Activated CD8-positive, alpha-beta memory T cell treated with anti-CD3 and anti-CD28 coated beads, Interleukin-2, amount 50 U/mL, for 48 hours (primary cell): ENCODE measurements at regions not wholly inside any gene's neighbourhood (a gene's known extent, or its start where the extent isn't known, plus 50 kb on each side); places are given as distances from the start of the nearest gene placed in this dataset.
"Not testable (repeated sequence)": the region's sequence is repeated elsewhere in the genome, so short reads cannot be mapped to it uniquely, and the experiment has no call there.

Experiments used
- DNase-seq: peaks from one replicate; pipeline ENCODE4 v3.0.0-alpha.2; 2020

DNA sequence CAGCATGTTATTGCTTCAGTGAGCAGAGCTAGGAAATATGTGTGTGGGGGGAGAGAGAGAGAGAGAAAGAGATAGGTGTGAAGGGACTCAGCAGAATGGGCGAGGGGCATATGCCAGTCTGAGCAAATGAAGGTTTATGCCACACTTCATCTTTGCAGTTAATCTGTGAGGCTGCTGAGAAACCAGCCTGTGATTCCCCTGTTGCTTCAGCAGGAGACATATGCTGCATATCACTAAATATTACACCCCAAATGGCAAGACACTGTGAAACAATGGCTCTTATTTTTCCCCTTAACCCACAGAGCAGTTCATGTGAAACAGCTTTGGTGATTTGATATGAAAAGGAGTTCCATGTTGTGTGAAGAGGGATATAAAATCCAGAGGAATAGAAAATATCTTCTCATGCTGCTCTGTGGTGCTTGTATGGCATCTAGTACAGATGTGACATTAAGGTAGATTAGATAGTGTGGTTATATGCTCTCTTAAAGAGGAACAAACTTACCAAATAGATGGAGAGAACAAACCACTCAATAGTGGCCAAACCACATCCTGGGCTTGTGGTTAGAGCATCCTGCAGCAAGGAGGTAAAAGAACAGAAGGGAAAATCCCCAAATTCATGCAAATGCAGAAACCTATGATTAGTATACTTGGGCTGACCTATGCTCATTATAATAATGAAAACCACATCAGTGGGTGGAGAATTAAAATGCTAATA, 864.2 kb downstream of the FAM181B start:
- peak; percentile 84 for DNase-seq

DNA sequence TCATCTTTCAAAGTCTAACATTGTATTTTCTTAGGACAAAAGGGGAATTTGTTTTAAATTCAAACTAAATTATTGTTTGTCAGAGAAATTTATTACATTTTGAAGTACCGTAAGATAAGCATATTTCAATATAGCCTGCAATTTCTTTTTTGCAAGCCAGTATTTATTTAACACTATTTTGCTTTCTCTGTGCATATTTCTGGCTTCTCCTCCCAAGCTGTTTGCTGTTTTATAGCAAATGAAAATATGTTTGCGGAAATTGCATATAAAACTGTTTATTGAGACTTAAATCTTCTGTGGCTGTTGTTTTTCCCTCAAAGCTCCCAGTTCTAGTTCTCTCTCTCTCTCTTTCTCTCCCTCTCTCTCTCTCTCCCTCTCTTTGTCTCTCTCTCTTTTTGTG, 866.8 kb downstream of the FAM181B start:
- DNase-seq: no peak

GRCh38 chr11:81857386-81857785, 876.3 kb downstream of the FAM181B start:
- DNase-seq: no peak

DNA sequence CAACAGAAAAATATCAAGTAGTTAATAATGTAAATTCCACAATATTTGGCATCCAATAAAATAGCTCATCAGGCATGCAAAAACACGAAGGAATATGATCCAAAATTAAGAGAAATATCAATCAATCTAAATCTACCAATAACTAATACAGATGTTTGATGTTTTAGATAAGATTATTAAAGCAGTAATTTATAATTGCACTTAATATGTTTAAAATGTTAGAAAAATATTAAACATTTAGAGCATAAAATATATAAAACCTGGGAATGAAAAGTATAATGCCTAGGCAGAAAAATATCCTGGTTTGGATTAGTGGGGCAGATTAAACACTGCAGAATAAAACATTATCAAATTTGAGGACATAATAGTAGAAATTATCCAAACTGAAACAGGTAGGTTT, 879.9 kb downstream of the FAM181B start:
- DNase-seq: no peak

- DNase-seq: no peak
These were observed 880.8 kb downstream of the FAM181B start for GRCh38 chr11:81852896-81853295.

GRCh38 chr11:81840380-81840779, 893.3 kb downstream of the FAM181B start:
- no peak for DNase-seq

DNA sequence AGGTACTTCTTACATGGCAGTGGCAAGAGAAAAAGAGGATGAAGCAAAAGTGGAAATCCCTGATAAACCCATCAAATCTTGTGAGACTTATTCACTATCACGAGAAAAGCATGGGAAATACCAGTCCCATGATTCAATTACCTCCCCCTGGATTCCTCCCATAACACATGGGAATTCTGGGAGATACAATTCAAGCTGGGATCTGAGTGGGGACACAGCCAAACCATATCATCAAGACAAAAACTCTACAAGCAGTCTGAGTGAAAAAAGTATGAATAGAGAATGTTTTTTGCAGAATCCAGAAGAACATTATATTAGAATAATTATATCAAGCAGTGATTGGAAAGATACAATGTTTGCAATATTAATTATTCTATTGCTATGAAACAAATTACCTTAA, 893.7 kb downstream of the FAM181B start:
- no peak for DNase-seq

- DNase-seq: no peak
These were observed 894.6 kb downstream of the FAM181B start for GRCh38 chr11:81839016-81839415.

- DNase-seq: no peak
These were observed 903.7 kb downstream of the FAM181B start for GRCh38 chr11:81829976-81830375.

GRCh38 chr11:81825346-81825745, 908.3 kb downstream of the FAM181B start:
- no peak for DNase-seq

GRCh38 chr11:81819462-81819861, 914.2 kb downstream of the FAM181B start:
- no peak for DNase-seq

DNA sequence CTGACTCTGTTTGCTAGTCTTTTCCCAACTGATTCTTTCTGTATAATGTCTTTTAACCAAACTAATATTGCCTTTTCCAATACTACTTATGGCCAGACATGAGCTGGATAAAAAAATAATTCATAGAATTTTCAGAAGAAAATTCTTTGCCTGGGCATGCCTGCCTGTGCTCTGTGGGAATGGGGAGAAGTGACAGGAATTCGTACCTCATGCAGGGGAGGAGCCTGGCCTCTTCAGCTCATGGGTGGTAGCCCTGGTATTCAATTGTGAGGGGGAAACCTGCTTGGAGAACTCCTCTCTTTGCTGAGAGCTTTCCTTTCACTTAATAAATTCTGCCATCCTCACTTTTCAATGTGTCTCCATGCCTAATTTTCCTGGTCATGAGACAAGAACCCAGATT, 928.8 kb downstream of the FAM181B start:
- DNase-seq: no peak

DNA sequence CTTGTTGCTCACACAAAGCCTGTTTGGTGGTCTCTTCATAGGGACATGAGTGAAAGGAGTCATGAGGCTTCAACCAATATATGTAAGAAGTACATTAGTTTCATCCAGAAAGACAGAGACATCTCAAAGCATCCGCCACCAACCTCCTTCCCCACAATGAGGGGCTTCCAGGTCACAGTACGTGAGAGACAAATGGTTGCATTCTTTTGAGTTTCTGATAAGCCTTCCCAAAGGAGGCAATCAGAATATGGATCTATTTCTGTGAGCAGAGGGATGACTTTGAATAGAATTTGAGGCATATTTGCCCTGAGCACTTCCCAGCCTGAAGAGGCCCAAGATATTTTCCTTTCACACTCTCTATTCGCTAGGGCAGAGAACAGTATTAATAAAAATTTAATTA, 931.1 kb downstream of the FAM181B start:
- DNase-seq: no peak

- DNase-seq: no peak
These were observed 941.2 kb downstream of the FAM181B start for GRCh38 chr11:81792416-81792815.

GRCh38 chr11:81787584-81788049, 946.0 kb downstream of the FAM181B start:
- no peak for DNase-seq

DNA sequence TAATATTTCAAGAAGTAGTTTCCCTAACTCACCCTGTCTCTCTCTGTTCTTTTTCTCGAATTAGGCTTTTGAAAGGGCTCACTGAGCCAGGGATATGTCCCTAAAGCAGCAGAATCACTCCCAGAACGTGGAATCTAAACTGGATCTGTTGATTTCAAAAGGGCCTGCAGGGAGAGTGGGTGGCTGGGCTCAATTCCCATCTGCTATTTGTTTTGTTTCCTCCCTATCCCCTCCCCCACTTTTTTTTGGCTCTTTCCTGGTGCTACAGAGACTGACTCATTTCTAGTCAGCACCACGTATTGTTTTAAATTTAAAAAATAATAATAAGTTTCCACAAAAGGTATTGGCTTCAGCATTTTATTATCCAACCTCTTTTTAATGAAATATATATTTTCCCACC, 961.5 kb downstream of the FAM181B start:
- DNase-seq: no peak

GRCh38 chr11:81769906-81770305, 963.8 kb downstream of the FAM181B start:
- DNase-seq: not testable (repeated sequence)

DNA sequence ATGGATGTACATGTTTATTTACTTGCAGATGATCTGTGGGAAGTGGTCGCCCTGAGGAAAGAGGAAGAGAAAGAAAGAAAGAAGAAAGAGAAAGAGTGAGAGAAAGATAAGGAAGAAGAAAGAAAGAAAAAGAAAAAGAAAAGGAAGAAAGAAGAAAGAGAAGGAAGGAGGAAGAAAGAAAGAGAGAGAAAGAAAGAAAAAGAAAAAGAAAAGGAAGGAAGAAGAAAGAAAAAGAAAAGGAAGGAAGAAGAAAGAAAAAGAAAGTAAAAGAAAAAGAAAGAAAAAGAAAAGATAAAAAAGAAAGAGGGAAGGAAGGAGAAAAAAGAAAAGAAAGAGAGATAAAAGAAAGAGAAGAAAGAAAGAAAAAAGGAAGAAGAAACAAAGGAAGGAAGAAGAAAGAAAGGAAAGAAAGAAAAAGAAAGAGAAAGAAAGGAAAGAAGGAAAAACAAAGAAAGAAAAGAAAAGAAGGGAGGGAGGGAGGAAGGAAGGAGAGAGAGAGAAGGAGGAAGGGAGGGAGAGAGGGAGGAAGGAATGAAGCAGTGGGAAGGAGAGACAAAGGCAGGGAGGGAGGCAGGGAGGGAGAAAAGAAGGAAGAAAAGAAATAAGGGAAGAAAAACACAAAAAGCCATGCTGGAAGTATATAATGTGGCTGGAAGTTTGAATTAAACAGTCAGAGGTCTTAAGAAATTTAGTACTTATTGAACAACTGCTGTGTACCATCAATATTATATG, 976.6 kb downstream of the FAM181B start:
- no peak for DNase-seq

DNA sequence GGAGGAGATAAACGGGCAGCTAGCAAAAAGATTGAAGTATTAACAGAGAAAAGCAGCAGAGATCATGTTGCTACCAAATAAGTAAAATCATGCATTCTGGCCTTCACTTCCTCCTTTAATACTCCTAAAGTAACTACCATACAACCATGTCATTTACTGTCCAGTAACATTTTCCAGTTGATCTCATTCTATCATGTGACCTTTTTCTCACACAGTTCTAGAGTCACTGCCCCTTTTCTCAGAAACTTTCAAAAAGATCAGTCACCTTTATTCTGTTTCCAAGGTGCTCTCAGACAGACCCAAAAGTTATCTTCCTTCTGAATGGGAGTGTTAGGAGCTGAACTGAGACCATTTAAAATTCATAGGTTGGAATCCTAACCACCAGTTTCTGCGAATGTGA, 984.4 kb downstream of the FAM181B start:
- DNase-seq: no peak

- no peak for DNase-seq
These were observed 989.1 kb downstream of the FAM181B start for GRCh38 chr11:81744336-81745116.

DNA sequence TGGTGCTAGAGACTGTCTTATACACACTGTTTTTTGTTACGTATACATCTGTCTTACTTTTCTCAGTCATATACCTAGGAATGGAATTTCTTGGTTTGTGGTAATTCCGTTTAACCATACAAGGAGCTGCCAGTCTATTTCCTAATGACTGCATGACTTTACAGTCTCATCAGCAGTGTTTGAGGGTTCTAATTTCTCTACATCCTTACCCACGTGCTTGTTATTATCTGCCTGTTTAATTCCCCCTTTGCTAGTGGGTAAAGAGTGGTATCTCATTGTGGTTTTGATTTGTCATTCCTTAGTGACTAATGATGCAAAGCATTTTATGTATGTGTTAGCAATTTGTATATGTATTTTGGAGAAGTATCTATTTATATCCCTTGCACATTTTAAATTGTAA, 1008.0 kb downstream of the FAM181B start:
- DNase-seq: no peak

GRCh38 chr11:81717695-81718094, 1016.0 kb downstream of the FAM181B start:
- no peak for DNase-seq

GRCh38 chr11:81707881-81708280, 1025.8 kb downstream of the FAM181B start:
- DNase-seq: no peak

- DNase-seq: no peak
These were observed 1028.4 kb downstream of the FAM181B start for GRCh38 chr11:81705283-81705682.
